DND-41 (cell line): ENCODE measurements at regions not wholly inside any gene's neighbourhood (a gene's known extent, or its start where the extent isn't known, plus 50 kb on each side); places are given as distances from the start of the nearest gene placed in this dataset.

Source experiments
- ATAC-seq: fragments of 200-7000 bp; cut with Tn5 transposase; 3 replicates; pipeline ENCODE4 v1.9.1; 2021; ENCODE audit warnings: low read depth; ENCODE audit not compliant: insufficient read depth
- DNase-seq: peaks from one replicate; pipeline ENCODE4 v3.0.0-alpha.2; 2020
- H2AFZ ChIP-seq: 2 replicates; pipeline ENCODE4 v1.6.0; 2012; ENCODE audit warnings: low read depth, low read length
- H3K27ac ChIP-seq: 2 replicates; pipeline ENCODE4 v1.5.1; 2012; ENCODE audit warnings: low read length, inconsistent platforms
- H3K27me3 ChIP-seq: fragments of 200-600 bp; sonication (generic); 2 replicates; pipeline ENCODE4 v1.6.0; 2012; ENCODE audit warnings: low read length, mild to moderate bottlenecking, inconsistent platforms; ENCODE audit not compliant: insufficient read depth, poor library complexity
- H3K36me3 ChIP-seq: 2 replicates; pipeline ENCODE4 v1.5.1; 2012; ENCODE audit warnings: low read length, inconsistent platforms; ENCODE audit not compliant: insufficient read depth
- H3K4me1 ChIP-seq: 2 replicates; pipeline ENCODE4 v1.5.1; 2012; ENCODE audit warnings: mild to moderate bottlenecking, low read length; ENCODE audit not compliant: insufficient read depth
- H3K4me2 ChIP-seq: 2 replicates; pipeline ENCODE4 v1.6.0; 2012; ENCODE audit warnings: mild to moderate bottlenecking, moderate library complexity, low read length, inconsistent platforms; ENCODE audit not compliant: insufficient read depth
- H3K4me3 ChIP-seq, 2 experiments: fragments of 200-600 bp in 1 of 2; shearing (Covaris generic) in 1 of 2; 2 replicates each; pipeline ENCODE4 v1.5.1; 2012 to 2016; ENCODE audit warnings: inconsistent platforms in 2 of 2, low read length in 2 of 2, mild to moderate bottlenecking in 2 of 2, low read depth in 1 of 2, moderate library complexity in 1 of 2
- H3K79me2 ChIP-seq: 2 replicates; pipeline ENCODE4 v1.6.0; 2012; ENCODE audit warnings: low read length, inconsistent platforms; ENCODE audit not compliant: insufficient read depth
- H3K9ac ChIP-seq: 2 replicates; pipeline ENCODE4 v1.6.0; 2012; ENCODE audit warnings: low read depth, mild to moderate bottlenecking, inconsistent platforms, low read length, moderate library complexity
- H3K9me3 ChIP-seq: 2 replicates; pipeline ENCODE4 v1.5.1; 2012; ENCODE audit warnings: low read length, moderate library complexity, mild to moderate bottlenecking, inconsistent platforms; ENCODE audit not compliant: insufficient read depth, severe bottlenecking
- H4K20me1 ChIP-seq: 2 replicates; pipeline ENCODE4 v1.6.0; 2012; ENCODE audit warnings: low read length; ENCODE audit not compliant: insufficient read depth
- EZH2 ChIP-seq: IDR thresholded peaks from 3 replicates; pipeline ENCODE4 v1.6.1; 2012; ENCODE audit warnings: borderline replicate concordance, low read depth, mild to moderate bottlenecking, moderate library complexity, low read length, inconsistent platforms; ENCODE audit not compliant: severe bottlenecking
- TF ChIP-seq, protein P1 (sequence below): IDR thresholded peaks from 2 replicates; pipeline ENCODE4 v1.5.1; 2012; ENCODE audit warnings: borderline replicate concordance, low read length, moderate library complexity, mild to moderate bottlenecking; ENCODE audit not compliant: poor library complexity, severe bottlenecking; ENCODE audit errors: extremely low read depth

DNA sequence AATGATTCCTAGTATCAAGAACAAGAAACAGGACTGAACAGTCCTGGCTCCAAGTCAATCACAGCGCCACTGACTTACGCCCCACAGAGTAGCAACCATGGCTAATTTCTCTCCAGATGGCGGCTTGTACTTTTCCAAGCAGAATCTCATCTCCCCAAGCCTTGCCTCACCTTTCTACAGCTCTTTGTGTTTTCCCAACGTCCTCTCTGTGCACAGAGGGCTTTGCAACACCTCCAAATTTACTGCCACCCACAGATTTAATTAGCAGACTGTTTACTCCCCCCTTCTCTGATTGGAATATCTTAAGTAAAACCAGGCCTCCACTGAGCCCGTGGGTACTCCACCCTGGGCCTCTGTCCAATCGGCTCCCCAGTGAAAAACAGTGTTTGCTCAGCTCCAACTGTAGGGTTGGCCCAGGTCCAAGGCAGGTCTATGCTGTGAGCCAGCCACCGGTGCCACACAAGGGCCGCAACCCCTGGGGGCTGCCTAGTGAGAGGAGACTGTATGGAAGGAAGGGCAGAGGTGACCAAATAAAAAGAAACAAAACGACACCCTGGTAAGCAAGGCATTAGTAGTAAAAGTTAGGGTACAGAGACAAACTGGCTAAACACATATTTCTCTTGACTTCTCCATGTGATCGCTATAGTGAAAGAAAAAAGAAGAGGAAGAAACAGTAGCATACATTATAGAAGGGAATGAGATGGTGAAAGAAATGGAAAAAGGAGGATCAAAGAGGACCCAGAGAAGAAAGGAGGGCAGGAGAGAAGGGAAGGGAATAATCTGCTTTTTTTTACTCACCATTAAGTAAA, 128.4 kb upstream of the SOD1 start:
- no peak overlapping the region for H3K4me3 ChIP-seq
- no peak for DNase-seq
- no peaks in the 10 kb centered on the region for H3K36me3 ChIP-seq
- no peak for ATAC-seq
- no peaks in the 10 kb centered on the region for H3K27me3 ChIP-seq
- H3K79me2 ChIP-seq, result peaks cover 13% of the 10 kb centered on the region
- no peak overlapping the region for H3K27ac ChIP-seq
- TF ChIP-seq, protein P1, sequence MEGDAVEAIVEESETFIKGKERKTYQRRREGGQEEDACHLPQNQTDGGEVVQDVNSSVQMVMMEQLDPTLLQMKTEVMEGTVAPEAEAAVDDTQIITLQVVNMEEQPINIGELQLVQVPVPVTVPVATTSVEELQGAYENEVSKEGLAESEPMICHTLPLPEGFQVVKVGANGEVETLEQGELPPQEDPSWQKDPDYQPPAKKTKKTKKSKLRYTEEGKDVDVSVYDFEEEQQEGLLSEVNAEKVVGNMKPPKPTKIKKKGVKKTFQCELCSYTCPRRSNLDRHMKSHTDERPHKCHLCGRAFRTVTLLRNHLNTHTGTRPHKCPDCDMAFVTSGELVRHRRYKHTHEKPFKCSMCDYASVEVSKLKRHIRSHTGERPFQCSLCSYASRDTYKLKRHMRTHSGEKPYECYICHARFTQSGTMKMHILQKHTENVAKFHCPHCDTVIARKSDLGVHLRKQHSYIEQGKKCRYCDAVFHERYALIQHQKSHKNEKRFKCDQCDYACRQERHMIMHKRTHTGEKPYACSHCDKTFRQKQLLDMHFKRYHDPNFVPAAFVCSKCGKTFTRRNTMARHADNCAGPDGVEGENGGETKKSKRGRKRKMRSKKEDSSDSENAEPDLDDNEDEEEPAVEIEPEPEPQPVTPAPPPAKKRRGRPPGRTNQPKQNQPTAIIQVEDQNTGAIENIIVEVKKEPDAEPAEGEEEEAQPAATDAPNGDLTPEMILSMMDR, result no peak
- no peak for TF ChIP-seq EZH2
- peaks cover 14% of the 10 kb centered on the region for H3K4me1 ChIP-seq
- no peaks in the 10 kb centered on the region for H3K9me3 ChIP-seq
- H2AFZ ChIP-seq, result no peak overlapping the region
- peaks cover 17% of the 10 kb centered on the region for H4K20me1 ChIP-seq
- no peak overlapping the region for H3K9ac ChIP-seq
- no peak overlapping the region for H3K4me2 ChIP-seq

DNA sequence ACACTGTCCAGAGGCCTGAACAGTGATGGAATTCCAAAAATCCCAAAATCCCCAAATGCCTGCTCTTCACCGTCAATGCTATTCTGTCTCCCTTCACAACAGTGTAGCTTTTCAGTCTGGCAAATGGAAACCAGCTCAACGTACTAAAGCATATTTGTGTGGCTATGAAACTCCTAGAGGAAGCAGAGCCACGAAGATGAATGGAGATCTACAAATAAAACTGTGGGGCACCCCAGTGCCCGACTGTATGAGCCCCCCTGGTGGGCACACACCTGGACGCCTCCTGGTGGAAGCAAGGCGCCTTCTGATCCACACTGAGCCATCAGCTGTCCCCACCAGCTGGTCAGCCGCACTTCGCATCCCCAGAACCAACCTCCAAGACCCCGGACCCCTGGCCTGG, 129.1 kb upstream of the SOD1 start:
- Histone ChIP-seq H3K9ac (no peak overlapping the region), H3K9me3 (no peaks in the 10 kb centered on the region), H3K36me3 (no peaks in the 10 kb centered on the region), H3K79me2 (peaks cover 13% of the 10 kb centered on the region), H3K27me3 (no peaks in the 10 kb centered on the region), H3K27ac (no peak overlapping the region), H2AFZ (no peak overlapping the region), H3K4me3 (no peak overlapping the region), H3K4me1 (peaks cover 14% of the 10 kb centered on the region), H3K4me2 (no peak overlapping the region), H4K20me1 (peaks cover 17% of the 10 kb centered on the region)
- ATAC-seq (no peak), DNase-seq (no peak)
- TF ChIP-seq, protein P1, result no peak
- no peak for TF ChIP-seq EZH2

DNA sequence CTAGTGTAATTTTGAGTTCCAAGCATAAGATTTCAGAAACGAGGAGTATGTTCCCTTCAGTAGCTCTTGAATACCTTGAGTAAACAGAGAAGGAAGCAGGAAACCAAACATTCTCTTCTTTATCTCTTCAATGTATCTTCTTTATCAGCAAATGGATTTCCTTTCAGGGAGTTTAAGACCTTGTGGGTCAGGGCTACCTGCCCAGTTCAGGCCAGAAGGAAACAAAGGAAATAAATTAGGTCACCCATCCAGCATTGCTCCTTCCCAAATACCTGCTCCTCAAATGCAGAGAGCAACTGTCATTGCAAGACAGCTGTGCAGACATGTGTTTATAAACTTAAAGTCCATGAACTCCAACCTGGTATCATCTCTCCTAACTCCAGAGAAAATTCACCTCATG, 130.1 kb upstream of the SOD1 start:
- Histone ChIP-seq H3K9ac (no peak overlapping the region), H3K27ac (peak overlapping the region; percentile 50; the same call in 1 of the 2 replicates), H3K4me2 (no peak overlapping the region), H3K79me2 (peaks cover 13% of the 10 kb centered on the region), H3K4me1 (peaks cover 14% of the 10 kb centered on the region), H4K20me1 (peaks cover 17% of the 10 kb centered on the region), H3K36me3 (no peaks in the 10 kb centered on the region), H2AFZ (no peak overlapping the region), H3K4me3 (no peak overlapping the region), H3K9me3 (no peaks in the 10 kb centered on the region), H3K27me3 (no peaks in the 10 kb centered on the region)
- DNase-seq (no peak), ATAC-seq (no peak; the same call in 2 of the 3 replicates)
- TF ChIP-seq EZH2, result no peak
- TF ChIP-seq, protein P1, result no peak
